GM21447 (cell line): ENCODE measurements at regions not wholly inside any gene's neighbourhood (a gene's known extent, or its start where the extent isn't known, plus 50 kb on each side); places are given as distances from the start of the nearest gene placed in this dataset.

Source experiments
- ATAC-seq: cut with Tn5 transposase; IDR thresholded peaks from one replicate; pipeline ENCODE4 v1.9.1; 2021; ENCODE audit not compliant: unreplicated experiment

DNA sequence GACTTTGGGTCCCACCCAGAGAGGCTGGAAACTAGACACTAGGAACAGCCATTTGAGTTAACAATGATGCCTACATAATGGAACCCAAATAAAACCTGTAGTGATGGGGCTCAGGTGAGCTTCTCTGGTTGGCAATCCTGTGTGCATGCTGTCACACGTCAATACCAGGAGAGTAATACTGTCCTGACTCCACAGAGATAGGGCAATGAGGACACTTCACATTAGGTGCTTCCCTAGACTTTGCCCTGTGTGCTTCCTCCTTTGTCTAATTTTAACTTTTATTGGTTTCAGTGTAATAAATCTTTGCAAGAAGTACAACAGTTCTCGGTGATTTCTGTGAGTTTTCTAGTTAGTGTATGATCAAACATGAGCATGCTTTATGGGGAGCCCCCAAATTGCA, 281.8 kb upstream of the ARRDC4 start:
- no peak for ATAC-seq

DNA sequence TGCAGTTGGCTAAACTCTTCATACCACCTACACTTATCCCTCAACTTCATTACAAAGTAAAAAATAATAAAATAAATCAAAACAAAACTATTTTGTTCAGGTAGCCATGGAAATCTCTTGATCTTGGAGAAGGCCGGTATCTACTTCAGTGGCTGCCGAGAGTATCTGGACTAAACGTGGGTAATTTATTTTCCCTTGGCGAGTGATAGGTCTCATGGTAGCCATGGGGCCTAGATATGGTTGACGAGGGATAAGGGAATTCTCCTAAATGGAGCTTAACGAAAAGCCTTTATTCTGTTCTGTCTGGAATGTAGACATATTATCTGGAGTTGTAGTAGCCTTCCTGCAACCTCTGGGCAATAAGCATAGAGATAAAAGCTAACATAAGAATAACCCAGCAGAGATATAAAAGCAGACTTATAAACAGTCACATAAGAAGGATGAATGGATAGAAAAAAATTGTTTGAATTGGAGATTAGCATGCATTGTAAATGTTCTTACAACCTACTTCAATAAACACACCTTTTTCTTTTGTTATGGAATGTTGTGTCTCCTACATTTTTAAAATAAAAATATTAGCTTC, 281.3 kb upstream of the ARRDC4 start:
- no peak for ATAC-seq

DNA sequence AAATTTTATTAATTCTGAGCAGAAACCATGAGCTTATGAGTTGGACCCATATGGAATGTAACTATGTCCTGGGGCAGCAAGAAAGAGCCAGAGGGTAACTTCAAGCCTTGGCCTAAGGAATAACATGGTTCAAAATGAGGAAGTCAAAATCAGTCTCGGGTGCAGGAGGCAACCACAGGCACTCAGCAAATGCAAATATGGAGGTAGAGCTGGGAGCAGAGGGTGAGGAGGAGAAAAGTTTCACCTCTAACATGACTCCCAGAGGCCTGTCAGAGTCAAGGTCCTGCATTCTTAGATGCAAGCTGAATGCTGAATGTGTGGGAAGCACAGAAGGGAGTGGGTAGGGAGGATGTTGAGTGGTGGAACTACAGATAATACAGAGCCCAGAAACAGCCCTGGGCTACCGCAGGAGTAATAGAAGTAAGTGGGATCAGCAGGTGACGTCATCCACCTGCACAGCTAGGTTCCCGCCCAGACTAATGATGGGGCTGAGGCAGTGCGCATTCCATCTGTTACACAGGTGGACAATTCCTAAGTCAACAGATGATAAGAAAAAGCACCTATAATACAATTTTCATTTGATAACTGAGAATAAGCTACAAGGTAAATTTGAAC, 279.8 kb upstream of the ARRDC4 start:
- no peak for ATAC-seq

DNA sequence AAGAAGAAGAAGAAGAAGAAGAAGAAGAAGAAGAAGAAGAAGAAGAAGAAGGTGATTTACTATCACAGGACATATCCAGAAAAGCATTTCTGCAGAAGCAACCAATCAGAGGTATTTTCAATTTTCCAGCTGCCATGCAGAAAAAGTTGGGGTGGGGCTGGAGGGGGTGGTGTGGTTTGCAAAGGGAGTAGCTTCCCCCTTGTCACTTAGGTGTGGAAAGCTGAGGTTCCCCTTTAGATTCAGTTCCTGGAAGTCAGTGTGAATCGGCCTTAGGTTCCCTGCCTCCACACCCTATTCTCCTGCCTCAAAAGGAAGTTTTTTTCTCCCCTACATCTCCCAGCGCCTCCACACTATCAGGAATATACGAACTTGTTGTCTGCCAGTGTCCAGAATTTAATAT, 276.7 kb upstream of the ARRDC4 start:
- ATAC-seq: no peak

DNA sequence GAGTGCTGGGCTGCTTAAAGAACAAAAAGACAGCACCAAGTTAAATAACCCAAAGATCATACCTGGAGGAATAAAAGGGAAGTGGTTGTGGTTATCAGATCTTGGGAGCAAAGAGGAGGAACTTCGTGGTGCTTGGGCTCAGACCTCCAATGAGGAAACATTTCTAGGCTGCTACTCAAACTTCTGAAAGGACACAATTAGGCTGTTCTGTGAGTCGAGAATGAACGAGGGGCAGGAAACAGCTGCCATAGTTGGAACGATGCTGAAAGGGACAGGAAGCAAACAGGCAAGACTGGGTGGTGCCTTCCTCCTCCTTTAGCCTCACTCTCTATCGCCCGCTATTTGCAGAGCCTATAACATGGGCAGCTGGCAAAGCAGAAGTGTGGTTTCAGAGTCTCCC, 276.3 kb upstream of the ARRDC4 start:
- ATAC-seq: no peak

DNA sequence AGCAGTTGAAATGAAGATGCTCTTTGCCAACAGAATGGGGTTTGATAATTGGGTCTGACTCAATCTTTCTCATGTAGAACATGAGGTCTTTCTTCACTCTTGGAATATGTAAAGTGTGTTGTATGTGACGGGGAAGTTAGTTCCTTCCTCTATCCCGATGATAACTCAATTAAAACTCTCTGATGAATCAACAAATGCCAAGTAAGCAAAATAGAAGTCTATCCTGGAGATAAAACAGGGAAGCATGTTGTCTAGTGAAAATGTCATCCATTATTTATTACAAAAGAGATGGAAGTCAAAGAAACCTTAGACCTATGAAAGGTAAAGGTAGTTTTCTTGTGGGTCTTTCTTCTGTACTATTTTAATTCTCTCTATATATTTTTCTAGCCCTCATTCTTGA, 274.2 kb upstream of the ARRDC4 start:
- ATAC-seq: no peak

DNA sequence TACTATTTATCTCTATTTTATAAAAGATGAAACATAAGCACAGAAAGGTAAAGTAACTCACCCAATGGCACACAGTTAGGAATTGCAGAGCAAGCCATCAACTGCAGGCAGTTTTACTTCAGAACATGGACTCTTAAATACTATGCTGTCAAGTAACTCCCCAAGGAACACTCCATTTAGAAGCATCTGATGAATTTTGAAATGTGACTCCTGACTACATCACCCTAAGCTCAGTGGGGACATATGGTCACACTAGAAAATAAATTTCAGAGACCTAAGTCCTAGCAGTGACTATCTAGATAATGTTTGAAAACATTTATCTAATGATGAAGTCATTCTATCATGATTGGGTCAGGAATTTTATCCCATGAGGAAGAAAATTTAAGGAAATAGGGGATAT, 272.8 kb upstream of the ARRDC4 start:
- no peak for ATAC-seq

DNA sequence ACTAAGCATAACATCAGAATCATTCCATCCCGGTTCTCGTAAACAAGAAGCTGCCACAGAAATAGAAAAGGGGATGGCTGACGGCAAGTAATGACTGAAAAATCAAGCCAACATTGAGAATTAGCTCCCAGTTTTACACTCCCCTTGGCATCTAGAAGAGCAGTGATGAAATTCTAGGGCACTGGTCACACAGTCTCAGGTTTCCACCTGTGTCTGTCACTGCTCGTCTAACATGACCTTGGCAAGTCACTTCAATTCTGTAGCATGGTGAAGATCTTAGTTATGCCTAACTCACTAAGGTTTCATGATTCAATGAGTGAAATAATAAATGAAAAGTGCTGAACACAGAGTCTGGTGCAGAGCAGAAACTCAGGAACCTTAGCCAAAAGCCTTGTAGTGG, 272.3 kb upstream of the ARRDC4 start:
- ATAC-seq: no peak

DNA sequence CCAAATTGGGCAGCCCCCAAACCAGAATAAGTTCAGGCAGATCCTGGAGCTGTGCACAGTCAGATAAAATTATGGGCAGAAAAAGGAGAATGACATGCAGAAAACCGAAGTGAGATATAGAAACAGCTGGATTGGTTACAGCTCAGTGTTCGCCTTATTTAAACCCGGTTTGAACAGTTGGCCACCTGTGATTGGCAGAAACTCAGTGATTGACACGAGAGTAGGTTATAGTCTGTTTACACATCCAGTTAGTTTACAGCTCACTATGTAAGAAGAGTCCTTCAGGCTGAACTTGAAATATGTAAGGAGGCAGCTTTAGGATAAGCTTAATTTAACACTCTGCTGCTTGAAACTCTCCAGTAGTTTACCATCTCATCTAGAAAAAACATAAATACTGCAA, 271.6 kb upstream of the ARRDC4 start:
- ATAC-seq: no peak

DNA sequence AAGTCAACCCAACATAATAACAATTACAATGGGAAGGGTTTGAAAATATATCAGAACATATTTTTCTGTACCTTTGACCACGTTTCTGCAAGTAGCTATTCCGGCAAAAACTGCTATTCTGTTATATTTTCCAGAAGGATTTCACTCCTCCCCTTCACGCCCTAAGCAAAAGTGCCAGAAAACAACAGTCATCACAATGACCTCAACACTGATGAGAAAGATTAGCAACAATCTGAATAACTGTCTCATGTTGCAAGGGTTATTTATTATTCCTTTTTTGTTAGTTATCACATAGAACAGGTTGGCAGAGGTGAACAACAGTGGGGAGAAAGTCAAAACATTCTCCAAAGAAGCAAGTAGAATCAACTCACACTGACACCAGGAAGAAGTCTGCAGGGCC, 269.4 kb upstream of the ARRDC4 start:
- no peak for ATAC-seq

DNA sequence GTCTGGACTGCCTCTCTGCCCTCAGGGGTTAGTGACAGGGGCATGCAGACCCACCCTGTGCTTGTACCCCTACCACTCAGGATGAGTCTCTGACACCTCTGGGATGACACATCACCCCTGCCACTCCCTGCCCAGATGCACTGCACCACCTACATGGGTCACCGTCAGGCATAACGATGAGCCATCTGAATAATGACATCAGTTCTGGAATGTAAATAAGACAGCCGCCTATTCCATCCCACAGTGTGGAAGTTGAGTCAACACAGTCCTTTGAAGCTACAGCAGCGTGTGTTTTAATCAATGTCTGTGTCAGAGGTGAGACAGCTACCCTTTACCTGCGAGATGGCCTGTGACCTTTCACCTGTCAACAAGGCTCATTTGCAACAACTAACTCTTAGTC, 268.7 kb upstream of the ARRDC4 start:
- ATAC-seq: no peak

DNA sequence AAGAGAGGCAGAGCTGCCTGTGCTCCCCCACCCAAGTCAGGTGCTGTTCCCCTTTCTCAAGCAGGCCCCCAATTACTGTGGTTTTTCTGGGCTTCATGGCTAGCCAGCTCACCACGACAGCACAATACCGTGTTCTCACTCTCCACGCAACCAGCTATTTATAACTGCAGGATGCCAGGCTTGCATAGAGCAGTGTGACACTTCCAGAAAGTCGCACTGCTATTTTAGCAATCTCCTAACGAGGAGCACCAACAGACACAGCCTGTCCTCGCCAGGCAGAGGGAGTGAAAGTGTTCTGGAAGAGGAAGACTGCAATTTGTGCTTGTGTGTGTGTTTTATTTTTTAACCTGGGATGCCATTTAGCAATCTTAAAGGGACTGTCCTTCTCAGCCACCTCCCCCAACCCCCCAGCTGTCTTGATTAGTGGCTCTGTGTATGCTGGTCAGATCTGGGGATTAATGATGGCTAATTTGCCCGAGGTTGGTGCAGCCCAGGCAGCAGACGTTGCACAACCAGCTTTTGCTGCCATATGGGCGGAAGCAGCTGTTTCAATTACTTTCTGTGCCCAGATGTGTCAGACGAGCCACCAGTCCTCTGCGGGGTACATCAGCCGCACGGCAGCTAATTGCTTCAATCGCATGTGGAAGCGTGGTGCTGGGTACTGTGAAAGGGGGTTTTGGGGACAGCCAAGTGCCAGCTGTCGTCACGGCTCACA, 268.0 kb upstream of the ARRDC4 start:
- ATAC-seq: no peak

DNA sequence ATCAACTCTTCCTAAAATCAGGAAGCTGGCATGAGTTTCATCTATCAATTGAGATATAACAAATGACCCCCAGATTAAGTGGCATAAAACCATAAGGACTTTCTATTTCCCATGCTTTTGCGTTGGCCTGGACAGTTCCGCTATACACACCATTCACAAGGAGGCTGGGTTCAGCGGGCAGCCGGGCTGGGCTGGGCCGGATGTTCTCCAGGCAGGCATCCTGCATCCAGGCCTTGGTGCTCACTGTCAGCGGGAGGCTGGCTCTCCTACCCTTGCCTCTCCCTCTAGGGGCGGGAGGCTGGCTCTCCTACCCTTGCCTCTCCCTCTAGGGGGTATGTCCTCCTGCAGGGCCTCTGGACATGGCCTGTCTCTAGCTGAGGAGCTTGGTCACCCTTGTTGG, 266.0 kb upstream of the ARRDC4 start:
- no peak for ATAC-seq

DNA sequence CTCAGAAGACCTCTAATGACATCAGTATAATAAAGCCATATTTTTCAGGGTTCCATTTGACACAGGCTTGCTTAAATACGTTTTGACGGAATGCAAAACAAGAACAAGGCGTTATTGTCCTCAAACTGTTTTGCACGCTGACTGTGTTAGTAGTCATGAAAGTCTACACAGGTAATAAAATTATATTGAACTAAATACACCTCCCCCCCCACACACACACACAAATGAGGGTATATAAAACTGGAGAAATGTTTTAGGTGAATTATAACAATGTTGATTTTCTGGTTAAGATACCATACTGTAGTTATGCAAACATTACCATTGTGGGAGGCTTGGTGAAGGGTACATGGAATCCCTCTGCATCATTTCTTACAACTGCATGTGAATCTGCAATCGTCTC, 257.1 kb upstream of the ARRDC4 start:
- ATAC-seq: no peak

DNA sequence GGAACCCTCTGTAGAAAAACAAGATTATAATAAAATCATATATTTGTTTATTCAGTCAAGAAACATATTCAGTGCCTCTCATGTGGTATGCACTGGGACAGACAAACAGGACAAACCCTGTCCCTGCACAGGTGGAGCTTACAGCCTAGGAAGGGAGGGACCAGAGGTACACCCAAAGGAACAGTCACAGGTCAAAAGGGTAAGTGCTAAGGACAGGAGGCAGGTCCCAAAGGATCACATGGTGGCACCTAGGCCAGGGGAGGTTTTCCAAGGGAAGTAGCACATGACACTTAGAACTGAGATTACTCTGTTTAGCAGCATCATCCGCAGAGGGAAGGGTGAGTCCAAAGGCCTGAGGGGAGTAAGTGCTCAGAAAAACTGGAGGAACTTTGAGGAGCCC, 254.4 kb upstream of the ARRDC4 start:
- ATAC-seq: no peak

DNA sequence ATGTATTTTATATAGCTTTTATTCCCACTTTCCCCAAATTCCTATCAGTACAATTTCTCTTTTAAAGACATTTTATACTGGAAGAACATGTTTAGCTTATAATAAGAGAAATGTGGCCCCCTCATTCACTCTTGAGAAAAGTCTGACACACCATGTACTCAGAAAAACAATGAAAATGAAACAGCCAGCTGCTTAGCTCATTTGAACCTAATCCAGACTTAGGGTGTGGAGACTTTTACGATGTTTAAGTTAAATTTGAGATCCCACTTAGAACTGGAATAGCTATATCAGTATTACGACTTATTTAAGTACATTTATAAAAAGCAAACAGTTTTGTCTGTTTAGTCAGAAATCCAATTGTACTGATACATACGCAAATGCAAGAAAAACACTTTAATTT, 252.3 kb upstream of the ARRDC4 start:
- ATAC-seq: no peak

DNA sequence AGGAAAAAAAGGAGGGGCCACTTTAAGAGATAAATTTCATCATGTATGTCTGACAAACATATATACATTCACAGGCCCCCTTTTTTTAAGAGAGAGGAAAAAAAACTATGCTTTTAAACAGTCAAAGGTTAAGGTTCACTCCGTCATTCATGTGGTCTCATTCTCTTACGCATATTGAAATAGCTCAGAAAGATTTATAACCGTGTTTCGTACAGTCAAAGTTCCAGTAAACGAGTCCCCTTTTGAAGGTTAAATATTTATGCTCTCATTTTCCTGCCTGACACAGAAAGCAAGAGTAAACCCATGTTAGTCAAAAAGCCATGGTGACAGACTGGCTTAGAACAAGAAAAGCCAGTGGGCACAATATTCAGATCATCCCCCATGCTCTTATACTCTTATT, 248.0 kb upstream of the ARRDC4 start:
- no peak for ATAC-seq

DNA sequence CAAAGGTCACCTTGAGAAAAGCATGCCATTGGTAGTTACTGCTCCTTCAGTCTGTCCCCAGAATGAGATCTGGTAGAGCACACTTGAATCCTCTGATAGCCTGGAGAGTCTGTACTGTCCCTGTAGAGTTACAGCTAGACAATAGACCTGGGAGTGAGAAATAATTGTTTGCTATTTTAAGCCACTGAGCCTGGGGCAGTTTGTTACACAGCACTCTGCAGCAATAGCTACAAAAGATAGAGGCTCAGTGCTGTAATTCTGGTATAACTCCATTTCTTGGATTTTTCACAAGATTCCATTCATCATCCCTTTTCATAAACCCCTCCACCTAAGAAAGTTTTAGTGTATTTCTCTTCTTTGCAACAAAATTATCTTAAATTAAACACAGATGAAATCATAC, 242.7 kb upstream of the ARRDC4 start:
- ATAC-seq: no peak

DNA sequence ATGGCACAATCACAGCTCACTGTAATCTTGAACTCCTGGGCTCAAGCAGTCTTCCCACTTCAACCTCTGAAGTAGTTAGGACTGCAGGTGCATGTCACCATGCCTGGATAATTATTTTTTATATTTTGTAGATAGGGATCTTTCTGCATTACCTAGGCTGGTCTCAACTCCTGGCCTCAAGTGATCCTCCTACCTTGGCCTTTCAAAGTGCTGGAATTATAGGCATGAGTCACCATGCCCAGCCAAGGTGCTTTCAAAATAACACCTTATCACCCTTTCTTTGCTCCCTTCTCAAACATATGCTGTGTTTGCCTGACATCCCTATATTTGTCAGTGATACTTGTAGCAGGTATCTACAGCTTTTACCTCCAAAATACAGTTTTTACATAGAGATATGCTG, 242.0 kb upstream of the ARRDC4 start:
- ATAC-seq: no peak

DNA sequence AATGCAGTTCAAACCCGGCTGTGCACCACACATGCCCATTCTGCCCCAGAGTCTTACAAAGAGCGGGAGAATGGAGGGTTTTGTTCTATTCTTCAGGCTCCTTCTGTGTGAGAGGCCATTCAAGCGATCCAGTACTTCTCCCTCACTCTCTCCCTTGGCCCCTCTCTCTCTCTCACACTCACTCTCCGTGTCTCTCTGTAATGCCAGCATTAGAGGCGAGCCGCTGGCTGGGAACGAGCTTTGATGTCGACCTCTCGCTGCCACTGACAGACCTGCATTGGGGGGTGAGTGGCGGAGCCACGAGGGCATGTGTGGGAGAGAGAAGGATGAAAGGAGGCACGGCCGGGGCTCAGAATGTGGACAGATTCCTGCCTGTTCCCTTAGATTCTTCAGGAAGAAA, 231.7 kb upstream of the ARRDC4 start:
- no peak for ATAC-seq

DNA sequence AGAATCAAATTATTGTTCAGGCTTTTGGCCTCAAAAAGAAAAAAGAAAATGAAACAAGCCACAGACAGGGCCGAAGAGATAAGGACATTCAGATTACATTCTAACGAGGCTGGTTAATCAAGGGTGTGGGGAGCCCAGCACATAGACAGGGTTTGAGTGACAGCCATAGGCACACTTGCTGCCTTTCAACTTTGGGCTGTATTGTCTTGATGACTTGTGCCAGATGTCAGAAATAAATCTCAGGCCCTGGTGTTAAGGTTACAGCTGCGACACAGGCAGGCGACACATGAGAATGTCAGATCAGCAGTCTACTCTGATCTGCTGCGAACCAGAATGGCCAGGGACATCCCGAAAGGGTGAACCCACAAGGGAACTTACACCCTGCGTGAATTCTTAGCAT, 231.2 kb upstream of the ARRDC4 start:
- no peak for ATAC-seq

DNA sequence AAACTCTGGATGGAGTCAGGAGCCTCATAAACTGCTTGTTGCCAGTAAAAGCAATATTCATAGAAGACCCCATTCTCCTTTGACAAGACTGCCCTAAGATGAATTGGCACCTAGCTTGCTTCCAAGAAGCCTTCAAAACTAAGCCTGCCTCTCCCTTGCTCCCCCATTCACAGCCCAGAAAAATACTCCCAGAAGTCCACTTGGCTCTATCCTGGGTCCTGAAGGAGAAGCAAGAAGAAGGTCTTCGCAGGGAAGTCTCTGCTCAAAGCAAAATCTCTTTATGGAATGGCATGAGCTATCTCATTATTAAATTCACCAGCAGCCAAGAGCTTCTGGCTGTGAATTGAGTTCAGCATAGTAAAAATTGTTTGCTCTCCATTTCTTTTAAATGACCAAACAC, 230.2 kb upstream of the ARRDC4 start:
- no peak for ATAC-seq

DNA sequence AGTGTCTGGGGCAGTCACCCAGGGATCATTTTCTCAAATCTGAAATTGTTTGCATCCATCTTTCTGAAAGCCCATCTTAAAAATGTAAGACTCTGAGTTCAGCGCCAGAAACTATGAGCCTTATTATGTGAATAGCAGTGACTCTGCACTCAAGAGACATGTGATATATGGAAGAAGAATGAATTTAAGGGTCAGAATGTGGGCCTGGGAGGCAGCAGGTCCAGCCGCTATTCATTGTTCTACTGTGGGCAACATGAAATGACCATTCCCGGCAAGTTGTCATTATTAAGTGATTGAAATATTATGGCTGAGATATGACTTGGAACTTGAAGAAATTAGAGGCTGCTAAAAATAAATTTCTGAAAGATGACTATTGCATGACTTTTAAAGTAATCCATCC, 228.6 kb upstream of the ARRDC4 start:
- no peak for ATAC-seq
